HuH-7.5 (cell line): ENCODE measurements at regions not wholly inside any gene's neighbourhood (a gene's known extent, or its start where the extent isn't known, plus 50 kb on each side); places are given as distances from the start of the nearest gene placed in this dataset.

Experiments
- DNase-seq: peaks from one replicate; pipeline ENCODE4 v3.0.0; 2011; ENCODE audit warnings: low spot score

DNA sequence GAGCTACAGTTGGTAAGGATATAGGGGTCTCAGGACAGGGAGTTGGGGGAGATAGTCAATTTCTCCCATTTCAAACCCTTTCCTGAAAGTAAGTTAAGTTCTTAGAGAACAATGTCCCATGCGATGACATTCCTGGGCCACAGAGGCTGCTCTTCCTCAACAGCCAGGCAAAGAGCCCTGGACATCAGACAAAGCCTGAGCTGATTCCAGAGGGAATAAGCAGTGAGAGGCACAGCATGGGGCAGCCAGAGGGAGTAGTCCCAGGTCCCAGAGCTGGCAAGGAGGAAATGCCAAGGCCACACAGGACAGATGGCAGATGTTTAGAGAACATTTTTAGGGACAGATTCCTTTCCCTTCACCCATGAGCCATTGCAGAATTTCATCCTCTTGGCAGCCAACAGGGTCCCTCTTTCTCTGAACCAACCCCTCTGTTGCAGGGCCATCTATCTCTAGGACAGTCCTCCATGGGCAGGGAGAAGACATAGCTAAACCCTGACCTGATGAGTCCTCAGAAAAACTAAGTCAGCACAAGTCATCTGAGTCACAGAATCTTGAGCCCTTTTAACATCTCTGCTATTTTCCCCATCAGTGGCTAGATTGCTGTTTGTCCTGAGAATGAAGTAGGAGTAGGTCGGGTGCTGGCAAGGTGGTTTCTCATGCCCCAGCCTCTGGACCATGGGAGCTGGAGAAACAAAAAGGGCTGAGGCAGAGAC is 60.3 kb upstream of the CALM2 start:
- DNase-seq: no peak

DNA sequence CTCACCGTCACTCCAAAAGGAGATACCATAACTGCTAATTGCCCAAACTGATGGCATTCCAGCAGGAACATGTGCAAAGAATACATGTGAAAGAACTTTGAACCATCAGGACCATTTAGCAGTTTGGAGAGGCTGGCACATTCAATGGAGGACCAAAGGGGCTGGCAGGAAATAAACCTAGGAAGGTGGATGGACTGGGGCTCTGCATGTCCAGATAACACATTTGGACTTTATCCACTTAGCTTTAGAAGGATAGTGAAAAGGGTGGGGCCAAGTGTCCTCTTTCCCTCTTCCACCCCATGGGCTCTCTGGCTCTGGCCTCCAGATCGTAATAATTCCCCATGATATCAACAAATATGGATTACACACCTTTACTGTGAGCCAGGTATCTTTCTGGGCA is 58.8 kb upstream of the CALM2 start:
- DNase-seq: no peak

DNA sequence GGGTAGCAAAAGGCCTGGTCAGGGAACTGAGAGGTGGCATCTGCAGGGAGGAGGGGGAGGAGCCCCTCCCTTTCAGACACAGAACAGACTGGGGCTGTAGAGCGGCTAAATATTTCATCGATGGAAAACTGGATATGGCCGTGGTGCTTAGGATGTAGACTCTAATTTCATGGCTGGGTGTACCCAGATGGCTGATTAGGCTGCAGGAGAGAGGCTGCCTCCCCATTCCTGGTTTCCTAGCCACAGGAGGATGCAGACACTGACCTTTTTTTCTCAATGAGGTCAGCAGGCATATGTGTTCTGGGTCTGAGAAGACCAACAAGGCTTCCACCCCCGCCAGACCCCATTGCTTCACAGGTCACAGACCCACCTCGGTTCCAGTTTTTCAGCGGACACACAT is 58.1 kb upstream of the CALM2 start:
- no peak for DNase-seq

DNA sequence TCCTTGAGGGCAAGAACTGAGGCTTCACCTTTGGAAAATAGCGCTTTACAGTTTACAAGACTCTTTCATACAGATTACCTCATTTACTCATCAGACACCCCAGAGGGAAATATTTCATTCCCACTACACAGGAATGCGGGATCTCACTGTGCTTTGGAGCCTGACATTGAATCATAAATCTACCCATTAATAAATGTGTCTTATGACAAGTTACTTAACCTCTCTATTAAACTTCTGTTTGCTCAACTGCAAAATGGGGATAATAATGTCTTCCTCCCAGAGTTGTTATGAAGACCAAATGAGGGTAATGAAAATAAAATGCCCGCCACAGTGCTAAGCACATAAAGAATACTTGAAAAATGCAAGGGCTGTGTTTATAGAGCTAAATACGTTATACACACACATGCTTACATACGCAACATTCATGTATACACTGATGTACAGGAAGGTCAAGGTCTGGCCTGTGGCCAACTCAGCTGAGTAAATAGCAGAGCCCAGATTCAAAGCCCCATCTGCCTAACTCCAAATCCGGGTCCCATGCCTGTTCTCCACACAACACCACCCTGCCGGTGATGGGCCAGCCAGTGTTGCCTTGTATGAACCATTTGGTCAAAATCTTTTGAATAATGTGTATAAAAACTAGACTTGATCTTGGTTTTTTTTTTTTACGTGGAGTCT is 56.6 kb upstream of the CALM2 start:
- no peak for DNase-seq

DNA sequence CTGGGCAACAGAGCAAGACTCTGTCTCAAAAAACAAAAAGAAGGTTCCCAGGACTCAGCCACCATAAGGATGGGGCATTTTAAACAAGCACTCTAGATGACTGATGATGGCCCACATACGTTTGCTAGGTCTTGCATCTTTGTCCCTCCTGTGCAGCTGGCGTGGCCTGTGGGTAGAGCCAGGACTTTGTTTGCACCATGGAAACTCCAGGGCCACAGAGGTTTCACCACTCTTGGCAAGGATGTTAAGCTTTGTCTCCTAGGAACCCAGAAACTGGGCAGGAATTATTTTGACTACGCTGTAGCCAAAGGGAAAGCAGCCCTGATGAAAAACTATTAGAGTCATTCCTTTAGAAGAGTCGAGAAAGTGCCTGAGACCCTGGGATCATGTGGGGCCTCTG is 54.1 kb upstream of the CALM2 start:
- DNase-seq: no peak

DNA sequence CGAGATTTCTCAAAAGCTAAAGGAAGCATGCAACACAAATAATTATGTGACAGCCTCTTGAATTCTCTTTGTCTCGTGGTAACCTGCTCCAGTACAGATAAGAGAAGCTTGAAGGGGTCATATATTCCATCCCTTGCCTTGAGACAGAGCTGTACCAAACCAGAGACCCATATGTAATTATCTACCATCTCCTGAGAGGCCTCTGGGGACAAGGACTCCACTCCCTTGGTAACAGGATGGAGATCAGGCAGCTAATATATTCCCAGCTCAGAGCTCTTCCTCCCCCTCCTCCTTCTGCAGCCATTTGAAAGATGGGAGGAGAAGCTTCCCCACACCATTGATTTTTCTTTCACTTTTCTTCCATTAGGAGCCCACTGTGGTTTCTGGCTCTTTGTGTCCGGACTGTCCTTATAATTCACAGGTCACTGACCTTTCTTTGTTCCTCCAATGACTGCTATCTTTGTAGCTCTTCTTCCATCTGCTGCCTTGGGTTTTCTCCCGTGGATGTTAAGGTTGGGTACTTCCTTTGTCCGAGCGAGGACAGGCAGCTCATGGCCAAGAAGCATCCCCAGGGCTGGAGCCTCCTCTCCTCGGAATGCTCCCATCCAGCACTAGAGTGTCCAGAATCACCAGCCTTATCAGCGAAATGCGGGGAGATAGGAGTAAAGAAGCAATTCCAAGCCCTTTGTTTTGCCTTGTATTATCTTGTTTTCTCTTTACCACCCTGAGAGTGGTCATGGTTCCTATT is 51.4 kb upstream of the CALM2 start:
- DNase-seq: no peak

DNA sequence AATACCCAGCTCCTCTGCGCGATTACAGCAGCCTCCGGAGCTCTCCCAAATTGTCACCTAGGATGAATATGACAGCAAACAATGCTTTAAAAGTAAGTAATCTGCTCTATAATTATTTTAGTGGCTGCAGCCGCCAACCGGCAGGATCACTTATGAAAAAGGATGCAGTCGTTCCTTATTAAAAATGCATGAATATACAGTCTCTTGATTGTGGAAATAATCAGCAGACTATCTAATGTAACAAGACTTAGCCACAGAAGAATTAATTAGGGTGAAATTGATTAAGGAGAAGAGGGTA is 50.6 kb upstream of the CALM2 start:
- no peak for DNase-seq

DNA sequence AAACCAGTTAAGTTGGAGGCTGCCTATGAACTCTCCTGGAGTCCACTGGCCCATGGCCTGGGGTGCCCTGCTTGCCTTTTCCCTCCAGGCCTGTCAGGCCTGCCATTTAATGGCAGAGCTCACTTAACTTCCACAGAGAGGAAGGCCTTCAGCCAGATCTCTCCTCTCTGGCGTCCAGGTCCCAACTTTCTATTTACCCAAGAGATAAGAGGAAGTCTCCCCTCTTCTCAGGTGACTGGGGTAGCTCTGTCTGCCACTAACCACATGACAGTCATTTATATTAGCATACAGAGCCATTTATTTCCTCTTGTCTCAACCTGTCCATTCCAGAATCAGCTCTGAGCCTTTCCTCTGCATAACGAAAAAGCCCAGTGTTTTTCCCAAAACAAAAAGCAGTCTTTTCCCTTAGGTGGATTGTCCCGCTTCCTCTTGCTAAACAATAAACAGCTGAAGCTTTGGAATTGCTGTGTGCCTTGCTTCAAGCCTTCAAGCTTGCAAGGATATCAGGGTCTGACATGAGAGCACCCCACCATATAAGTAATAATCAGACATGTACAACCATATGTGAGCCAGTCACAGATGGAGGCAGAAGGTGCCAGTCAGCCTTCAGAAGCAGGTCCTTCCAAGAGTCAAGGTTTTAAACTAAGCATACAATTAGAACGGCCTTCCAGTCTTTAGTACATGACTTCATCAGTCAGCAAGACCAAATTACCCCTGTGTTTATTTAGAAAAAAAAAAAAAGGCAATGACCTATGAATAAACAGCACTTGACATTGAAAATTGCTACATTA is 50.0 kb upstream of the CALM2 start:
- no peak for DNase-seq
